ENCODE measurements at regions not wholly inside any gene's neighbourhood (a gene's known extent, or its start where the extent isn't known, plus 50 kb on each side); places are given as distances from the start of the nearest gene placed in this dataset.
"Not testable (repeated sequence)": the region's sequence is repeated elsewhere in the genome, so short reads cannot be mapped to it uniquely, and the experiment has no call there.

DNA sequence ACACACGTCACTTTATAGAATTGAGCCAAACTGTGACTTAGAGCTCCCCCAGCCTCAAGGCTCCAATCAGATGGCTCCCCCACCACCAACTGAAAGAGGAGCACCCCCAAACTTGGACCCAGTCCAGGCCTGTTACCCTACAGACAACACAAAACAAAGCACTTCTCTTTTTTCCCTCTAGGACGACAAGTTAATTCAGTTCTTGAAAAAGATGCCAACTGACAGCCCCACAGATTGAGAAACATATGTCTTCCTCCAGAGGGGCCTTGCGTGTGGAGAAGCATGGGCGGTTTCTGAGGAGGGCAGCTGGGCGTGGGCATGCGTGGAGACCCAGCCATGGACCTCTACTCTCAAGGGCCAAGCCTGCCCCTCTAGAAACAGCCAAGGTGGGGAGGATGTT is 229.5 kb downstream of the SHQ1 start:
- Histone ChIP-seq H3K4me3 (ENCODE audit: low read depth, low read length) (no peak overlapping the region), H3K4me1 (ENCODE audit: control insufficient read depth, insufficient read depth, low read length) (no peaks in the 10 kb centered on the region), H3K9ac (ENCODE audit: low read depth, low read length) (no peak overlapping the region), H3K27me3 (ENCODE audit: control insufficient read depth, insufficient read depth, low read length) (no peaks in the 10 kb centered on the region), H3K9me3 (ENCODE audit: control insufficient read depth, insufficient read depth, low read length) (no peaks in the 10 kb centered on the region), H3K36me3 (ENCODE audit: control insufficient read depth, insufficient read depth, low read length) (no peaks in the 10 kb centered on the region)

DNA sequence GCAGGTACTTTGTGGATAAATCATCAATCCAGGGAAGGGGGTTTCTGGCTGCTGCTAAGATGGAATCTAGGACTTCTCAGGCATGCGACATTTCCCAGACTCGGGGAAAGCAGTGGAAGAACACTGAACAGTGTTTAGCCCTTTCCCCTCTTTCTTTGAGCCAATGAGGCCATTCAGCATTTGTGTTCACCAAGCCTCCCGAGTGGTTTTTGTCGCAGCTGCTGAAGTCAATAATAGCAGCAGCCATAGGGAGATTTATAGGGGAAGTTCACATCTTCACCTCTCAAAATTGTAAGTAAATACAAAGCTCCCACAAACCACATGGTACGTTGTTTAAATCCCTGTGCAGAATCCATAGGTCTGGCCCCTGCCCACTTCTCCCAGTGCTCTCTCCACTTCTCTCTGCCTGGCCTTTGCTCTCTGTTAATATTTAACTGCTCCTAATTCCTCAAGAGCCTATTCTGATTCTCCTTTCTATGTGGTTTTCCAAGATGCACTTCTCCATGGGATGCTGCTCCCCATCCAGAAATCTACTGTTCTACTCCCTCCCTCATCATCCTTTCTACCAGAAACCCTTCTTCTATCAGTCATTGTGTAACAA is 230.7 kb downstream of the SHQ1 start:
- Histone ChIP-seq H3K4me1 (ENCODE audit: control insufficient read depth, insufficient read depth, low read length) (no peaks in the 10 kb centered on the region), H3K27me3 (ENCODE audit: control insufficient read depth, insufficient read depth, low read length) (no peaks in the 10 kb centered on the region), H3K36me3 (ENCODE audit: control insufficient read depth, insufficient read depth, low read length) (no peaks in the 10 kb centered on the region), H3K9ac (ENCODE audit: low read depth, low read length) (no peak overlapping the region), H3K9me3 (ENCODE audit: control insufficient read depth, insufficient read depth, low read length) (no peaks in the 10 kb centered on the region), H3K4me3 (ENCODE audit: low read depth, low read length) (no peak overlapping the region)

DNA sequence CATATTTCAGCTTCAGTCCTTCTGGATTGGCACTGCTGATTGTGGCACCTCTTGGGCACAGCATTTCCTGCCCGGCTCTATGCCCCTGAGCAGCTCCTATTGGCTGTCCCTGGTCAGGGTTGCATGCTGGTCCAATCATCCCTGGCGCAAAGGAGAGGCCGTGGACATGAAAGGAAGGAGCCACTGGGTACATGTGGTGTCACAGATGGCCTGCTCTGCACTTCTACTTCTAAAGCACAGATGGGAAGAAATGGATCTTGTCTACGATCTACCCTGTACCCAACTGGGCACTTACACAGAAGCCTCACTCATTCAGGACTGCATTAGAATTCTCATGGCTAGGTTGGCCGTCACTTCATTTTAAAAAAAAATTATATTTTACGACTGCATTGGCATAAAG is 232.5 kb downstream of the SHQ1 start:
- Histone ChIP-seq H3K9me3 (ENCODE audit: control insufficient read depth, insufficient read depth, low read length) (no peaks in the 10 kb centered on the region), H3K4me3 (ENCODE audit: low read depth, low read length) (no peak overlapping the region), H3K36me3 (ENCODE audit: control insufficient read depth, insufficient read depth, low read length) (no peaks in the 10 kb centered on the region), H3K9ac (ENCODE audit: low read depth, low read length) (no peak overlapping the region), H3K4me1 (ENCODE audit: control insufficient read depth, insufficient read depth, low read length) (no peaks in the 10 kb centered on the region), H3K27me3 (ENCODE audit: control insufficient read depth, insufficient read depth, low read length) (no peaks in the 10 kb centered on the region)

DNA sequence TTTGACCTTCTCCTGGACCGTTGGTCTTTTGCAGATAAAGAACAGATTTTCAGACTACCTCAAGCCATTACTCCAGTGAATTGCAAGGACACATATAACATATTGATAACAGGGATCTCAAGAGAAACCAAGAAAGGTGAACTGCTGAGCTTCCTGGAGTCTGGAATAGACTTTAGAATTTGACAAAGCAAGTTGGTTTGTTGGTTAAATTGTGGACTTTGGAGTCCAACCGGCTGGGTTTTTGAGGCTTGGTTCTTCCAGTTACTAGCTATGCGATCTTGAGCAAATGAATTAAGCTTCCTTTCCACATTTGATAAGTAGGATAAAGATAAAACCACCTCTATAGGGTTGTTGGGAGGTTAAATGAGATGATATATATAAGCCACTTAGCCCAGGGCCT is 233.1 kb downstream of the SHQ1 start:
- no peaks in the 10 kb centered on the region for H3K9me3 ChIP-seq (ENCODE audit: control insufficient read depth, insufficient read depth, low read length)
- no peak overlapping the region for H3K4me3 ChIP-seq (ENCODE audit: low read depth, low read length)
- no peak overlapping the region for H3K9ac ChIP-seq (ENCODE audit: low read depth, low read length)
- H3K4me1 ChIP-seq (ENCODE audit: control insufficient read depth, insufficient read depth, low read length), result no peaks in the 10 kb centered on the region
- H3K36me3 ChIP-seq (ENCODE audit: control insufficient read depth, insufficient read depth, low read length), result no peaks in the 10 kb centered on the region
- H3K27me3 ChIP-seq (ENCODE audit: control insufficient read depth, insufficient read depth, low read length), result no peaks in the 10 kb centered on the region

DNA sequence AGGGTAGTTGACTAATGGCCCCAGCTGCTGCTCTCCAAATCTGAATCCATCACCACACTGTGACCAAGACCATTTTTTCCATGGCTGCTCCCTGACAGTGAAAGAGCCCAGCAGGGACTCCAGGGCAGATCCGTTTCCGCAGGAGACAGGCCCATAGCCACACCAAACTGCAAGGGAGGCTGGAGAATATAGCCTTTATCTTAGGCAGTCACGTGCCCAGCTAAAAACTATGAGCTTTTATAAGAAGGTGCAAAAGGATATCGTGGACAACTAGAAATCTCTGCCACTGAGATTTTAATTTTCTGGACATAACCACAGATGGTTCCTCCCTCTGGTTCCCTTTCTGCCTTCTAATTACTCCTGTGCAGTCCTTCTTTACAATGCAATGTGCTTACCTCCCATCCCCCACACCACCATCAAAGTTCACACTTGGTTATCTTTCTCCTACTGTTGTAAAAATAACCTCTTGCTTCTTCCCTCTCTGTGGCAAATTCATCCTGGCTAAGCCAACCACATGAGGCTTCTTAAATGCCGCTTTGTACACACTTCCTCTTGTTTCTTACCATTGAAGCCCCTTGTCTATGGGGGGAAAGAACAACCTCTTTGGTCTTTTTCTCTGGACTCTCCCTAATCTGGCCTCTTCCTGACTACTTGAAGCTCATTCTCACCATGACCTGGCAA is 233.7 kb downstream of the SHQ1 start:
- no peaks in the 10 kb centered on the region for H3K27me3 ChIP-seq (ENCODE audit: control insufficient read depth, insufficient read depth, low read length)
- no peaks in the 10 kb centered on the region for H3K9me3 ChIP-seq (ENCODE audit: control insufficient read depth, insufficient read depth, low read length)
- no peak overlapping the region for H3K9ac ChIP-seq (ENCODE audit: low read depth, low read length)
- H3K4me3 ChIP-seq (ENCODE audit: low read depth, low read length), result no peak overlapping the region
- H3K36me3 ChIP-seq (ENCODE audit: control insufficient read depth, insufficient read depth, low read length), result no peaks in the 10 kb centered on the region
- H3K4me1 ChIP-seq (ENCODE audit: control insufficient read depth, insufficient read depth, low read length), result no peaks in the 10 kb centered on the region

DNA sequence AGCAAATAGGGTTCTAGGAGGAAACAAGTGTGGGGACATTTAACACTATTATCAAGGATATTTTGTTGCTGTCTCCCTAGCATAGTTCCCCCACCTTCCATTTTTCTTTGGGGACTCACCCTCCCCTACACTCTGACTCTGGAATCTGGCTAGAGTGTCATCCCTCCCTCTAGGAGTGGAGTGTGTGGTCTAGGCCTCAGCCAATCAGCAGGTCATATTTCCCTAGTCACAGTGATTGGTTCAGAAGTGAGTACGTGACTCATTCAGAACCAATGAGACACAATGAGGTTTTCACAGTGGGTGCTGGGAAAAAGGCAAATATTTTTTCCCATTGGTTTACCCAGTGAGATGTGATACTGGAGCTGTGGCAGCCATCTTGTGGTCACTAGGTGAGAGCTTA is 234.4 kb downstream of the SHQ1 start:
- H3K36me3 ChIP-seq (ENCODE audit: control insufficient read depth, insufficient read depth, low read length), result no peaks in the 10 kb centered on the region
- no peak overlapping the region for H3K4me3 ChIP-seq (ENCODE audit: low read depth, low read length)
- no peaks in the 10 kb centered on the region for H3K4me1 ChIP-seq (ENCODE audit: control insufficient read depth, insufficient read depth, low read length)
- no peaks in the 10 kb centered on the region for H3K27me3 ChIP-seq (ENCODE audit: control insufficient read depth, insufficient read depth, low read length)
- no peaks in the 10 kb centered on the region for H3K9me3 ChIP-seq (ENCODE audit: control insufficient read depth, insufficient read depth, low read length)
- no peak overlapping the region for H3K9ac ChIP-seq (ENCODE audit: low read depth, low read length)

DNA sequence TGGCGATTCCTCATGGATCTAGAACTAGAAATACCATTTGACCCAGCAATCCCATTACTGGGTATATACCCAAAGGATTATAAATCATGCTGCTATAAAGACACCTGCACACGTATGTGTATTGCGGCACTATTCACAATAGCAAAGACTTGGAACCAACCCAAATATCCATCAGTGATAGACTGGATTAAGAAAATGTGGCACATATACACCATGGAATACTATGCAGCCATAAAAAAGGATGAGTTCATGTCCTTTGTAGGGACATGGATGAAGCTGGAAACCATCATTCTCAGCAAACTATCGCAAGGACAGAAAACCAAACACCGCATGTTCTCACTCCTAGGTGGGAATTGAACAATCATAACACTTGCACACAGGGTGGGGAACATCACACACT is 239.1 kb downstream of the SHQ1 start:
- H3K9me3 ChIP-seq (ENCODE audit: control insufficient read depth, insufficient read depth, low read length); H3K27me3 ChIP-seq (ENCODE audit: control insufficient read depth, insufficient read depth, low read length); H3K9ac ChIP-seq (ENCODE audit: low read depth, low read length); H3K4me1 ChIP-seq (ENCODE audit: control insufficient read depth, insufficient read depth, low read length); H3K4me3 ChIP-seq (ENCODE audit: low read depth, low read length); H3K36me3 ChIP-seq (ENCODE audit: control insufficient read depth, insufficient read depth, low read length): not testable (repeated sequence)

DNA sequence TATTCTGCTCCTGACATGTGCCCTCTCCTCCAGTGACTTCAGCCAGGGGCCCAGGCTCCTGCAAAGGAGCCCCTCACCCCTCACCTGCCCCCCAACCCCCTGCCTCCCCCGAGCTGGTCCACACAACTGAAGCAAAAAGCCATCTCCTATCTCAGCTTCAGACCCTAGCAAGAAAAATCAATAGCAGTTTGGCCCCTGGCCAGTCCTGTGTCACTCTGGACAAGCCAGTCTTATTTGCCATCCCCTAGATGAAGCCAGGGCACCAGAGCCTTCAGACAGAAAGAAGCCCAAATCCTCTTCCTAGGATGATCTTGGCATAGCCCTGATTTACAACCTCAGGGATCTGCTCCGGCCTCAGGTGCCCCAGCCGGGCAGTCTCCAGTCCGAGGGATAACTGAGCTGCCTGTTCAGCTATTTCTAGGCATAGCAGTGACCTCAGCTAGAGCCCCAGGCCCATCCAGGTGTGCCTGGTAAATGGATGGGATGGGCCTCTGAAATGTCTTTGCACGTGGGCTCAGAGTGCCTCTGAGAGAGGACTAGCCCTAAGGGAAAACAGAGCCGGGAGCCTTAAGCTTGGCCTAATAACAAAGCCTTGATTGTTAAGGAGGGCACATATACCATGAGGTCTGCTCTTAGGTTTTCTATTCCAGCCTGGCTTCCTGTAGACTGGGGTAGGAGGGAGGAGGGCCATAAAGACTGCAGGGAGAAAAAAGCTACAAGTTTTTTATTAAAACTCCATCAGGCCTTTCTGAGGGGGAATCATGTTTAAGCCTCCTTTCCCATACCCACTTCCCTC is 242.0 kb downstream of the SHQ1 start:
- H3K27me3 ChIP-seq (ENCODE audit: control insufficient read depth, insufficient read depth, low read length), result no peaks in the 10 kb centered on the region
- no peaks in the 10 kb centered on the region for H3K4me1 ChIP-seq (ENCODE audit: control insufficient read depth, insufficient read depth, low read length)
- H3K9me3 ChIP-seq (ENCODE audit: control insufficient read depth, insufficient read depth, low read length), result no peaks in the 10 kb centered on the region
- H3K9ac ChIP-seq (ENCODE audit: low read depth, low read length), result no peak overlapping the region
- no peaks in the 10 kb centered on the region for H3K36me3 ChIP-seq (ENCODE audit: control insufficient read depth, insufficient read depth, low read length)
- no peak overlapping the region for H3K4me3 ChIP-seq (ENCODE audit: low read depth, low read length)

DNA sequence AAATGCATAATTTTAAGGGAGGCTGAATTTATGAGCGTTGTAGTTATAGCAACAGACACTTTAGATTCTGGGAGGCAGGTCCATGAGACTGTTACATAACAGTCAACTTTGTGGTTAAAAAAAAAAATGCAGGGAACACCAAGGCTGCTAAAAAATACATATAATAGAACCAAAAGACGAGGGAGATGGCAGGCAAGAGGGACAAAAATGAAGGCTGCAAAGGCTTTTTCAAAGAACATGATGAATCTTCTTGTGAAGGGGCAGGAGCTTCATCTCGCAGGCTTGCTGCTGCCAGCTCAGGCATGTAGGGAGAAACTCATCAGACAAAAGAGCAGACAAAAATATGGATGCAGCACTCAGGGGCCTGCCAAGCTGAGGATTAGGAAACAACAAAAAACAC is 243.9 kb downstream of the SHQ1 start:
- H3K4me3 ChIP-seq (ENCODE audit: low read depth, low read length), result no peak overlapping the region
- H3K36me3 ChIP-seq (ENCODE audit: control insufficient read depth, insufficient read depth, low read length), result no peaks in the 10 kb centered on the region
- H3K27me3 ChIP-seq (ENCODE audit: control insufficient read depth, insufficient read depth, low read length), result no peaks in the 10 kb centered on the region
- H3K4me1 ChIP-seq (ENCODE audit: control insufficient read depth, insufficient read depth, low read length), result no peaks in the 10 kb centered on the region
- H3K9me3 ChIP-seq (ENCODE audit: control insufficient read depth, insufficient read depth, low read length), result no peaks in the 10 kb centered on the region
- H3K9ac ChIP-seq (ENCODE audit: low read depth, low read length), result no peak overlapping the region

DNA sequence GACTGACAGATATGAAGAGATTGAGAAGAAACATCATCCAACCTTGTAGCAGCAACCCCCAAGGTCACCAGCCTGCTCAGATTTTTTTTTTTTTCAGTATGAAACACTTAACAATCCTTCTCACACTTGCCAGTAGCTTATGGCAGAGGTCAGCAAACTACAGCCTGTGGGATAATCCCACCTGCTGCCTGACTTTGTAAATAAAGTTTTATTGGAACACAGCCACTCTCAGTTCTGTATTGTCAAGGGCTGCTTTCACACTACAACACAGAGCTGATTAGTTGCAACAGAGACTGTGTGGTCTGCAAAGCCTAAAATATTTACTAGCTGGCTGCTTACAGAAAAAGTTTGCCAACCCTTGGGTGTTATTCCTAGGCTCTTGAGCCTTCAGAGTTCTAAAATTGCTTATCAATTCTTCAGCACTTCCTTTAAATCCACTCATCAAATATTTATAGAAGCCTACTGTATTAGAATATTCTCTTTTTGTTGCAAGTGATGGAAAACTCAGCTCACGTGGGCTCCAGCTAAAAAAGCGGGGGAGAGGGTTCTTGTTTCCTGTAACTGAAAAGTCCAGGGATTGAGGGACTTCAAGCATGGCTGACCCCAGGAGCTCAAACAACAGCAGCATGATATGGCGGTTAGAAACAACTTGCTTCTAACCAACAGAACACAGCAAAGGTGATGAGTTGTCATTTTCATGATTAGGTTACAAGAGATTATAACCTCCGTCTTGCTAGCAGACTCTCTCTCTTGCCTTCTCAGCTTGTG is 246.1 kb downstream of the SHQ1 start:
- H3K4me1 ChIP-seq (ENCODE audit: control insufficient read depth, insufficient read depth, low read length), result peaks cover 10% of the 10 kb centered on the region
- H3K4me3 ChIP-seq (ENCODE audit: low read depth, low read length), result no peak overlapping the region
- H3K36me3 ChIP-seq (ENCODE audit: control insufficient read depth, insufficient read depth, low read length), result no peaks in the 10 kb centered on the region

DNA sequence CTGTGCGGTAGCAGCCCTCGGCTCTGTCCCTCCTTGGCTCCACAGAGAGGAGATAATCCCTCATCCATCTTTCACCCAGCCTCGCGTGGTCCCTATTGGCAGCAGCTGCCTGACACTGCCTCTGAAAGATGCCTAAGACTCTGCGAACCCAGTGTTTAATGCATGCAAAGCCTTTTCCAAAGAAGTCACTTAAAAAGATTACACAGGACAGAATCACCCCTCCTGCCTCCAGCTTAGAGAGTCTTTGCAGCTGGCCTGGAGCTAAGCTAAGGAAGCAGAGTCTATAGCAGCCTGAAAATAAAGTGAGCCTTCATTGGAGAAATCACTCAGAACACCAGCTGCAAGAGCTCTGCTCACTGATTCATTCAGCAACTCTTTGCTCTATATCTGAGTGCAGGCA is 247.2 kb downstream of the SHQ1 start:
- Histone ChIP-seq H3K9ac (ENCODE audit: low read depth, low read length) (no peak overlapping the region), H3K27me3 (ENCODE audit: control insufficient read depth, insufficient read depth, low read length) (no peaks in the 10 kb centered on the region), H3K4me1 (ENCODE audit: control insufficient read depth, insufficient read depth, low read length) (peaks cover 10% of the 10 kb centered on the region), H3K4me3 (ENCODE audit: low read depth, low read length) (no peak overlapping the region), H3K9me3 (ENCODE audit: control insufficient read depth, insufficient read depth, low read length) (no peaks in the 10 kb centered on the region), H3K36me3 (ENCODE audit: control insufficient read depth, insufficient read depth, low read length) (no peaks in the 10 kb centered on the region)

More for the DNA sequence above, 246.1 kb downstream of the SHQ1 start:
- Histone ChIP-seq H3K27me3 (ENCODE audit: control insufficient read depth, insufficient read depth, low read length) (no peaks in the 10 kb centered on the region), H3K9me3 (ENCODE audit: control insufficient read depth, insufficient read depth, low read length) (no peaks in the 10 kb centered on the region), H3K9ac (ENCODE audit: low read depth, low read length) (no peak overlapping the region)
